Fibroblast of lung (primary cell): ENCODE measurements at regions not wholly inside any gene's neighbourhood (a gene's known extent, or its start where the extent isn't known, plus 50 kb on each side); places are given as distances from the start of the nearest gene placed in this dataset.

Experiments used
- DNase-seq, 2 donors: peaks; one replicate each; pipeline versions ENCODE4 v3.0.0 to v3.0.0-alpha.2; 2010; ENCODE audit warnings: low read depth in 2 of 2
- H2AFZ ChIP-seq: 2 replicates; pipeline ENCODE4 v1.5.1; 2012; ENCODE audit warnings: low read length, control low read depth, inconsistent platforms
- H3K27ac ChIP-seq: 2 replicates; pipeline ENCODE4 v1.5.1; 2011; ENCODE audit warnings: low read length, control low read depth; ENCODE audit not compliant: insufficient read depth
- H3K27me3 ChIP-seq: 2 replicates; pipeline ENCODE4 v1.5.1; 2011; ENCODE audit warnings: mild to moderate bottlenecking, low read length; ENCODE audit not compliant: control insufficient read depth, insufficient read depth
- H3K36me3 ChIP-seq: 2 replicates; pipeline ENCODE4 v1.5.1; 2011; ENCODE audit warnings: low read length; ENCODE audit not compliant: control insufficient read depth, insufficient read depth
- H3K4me1 ChIP-seq: 2 replicates; pipeline ENCODE4 v1.5.1; 2011; ENCODE audit warnings: low read length; ENCODE audit not compliant: control insufficient read depth, insufficient read depth; ENCODE audit errors: extremely low read depth
- H3K4me2 ChIP-seq: 2 replicates; pipeline ENCODE4 v1.5.1; 2011; ENCODE audit warnings: low read length, control low read depth; ENCODE audit not compliant: insufficient read depth; ENCODE audit errors: extremely low read depth
- H3K4me3 ChIP-seq, 4 experiments: fragments of 200-600 bp in 1 of 4; sonication (generic) in 1 of 4; replicated peaks in 1 of 4; 2 replicates each; pipeline ENCODE4 v1.5.1; 2011 to 2016; ENCODE audit warnings: low read length in 4 of 4, low read depth in 3 of 4, mild to moderate bottlenecking in 3 of 4, control low read depth in 2 of 4, inconsistent platforms in 1 of 4, mixed read lengths in 1 of 4; ENCODE audit not compliant: insufficient read depth in 1 of 4; ENCODE audit errors: control extremely low read depth in 1 of 4
- H3K79me2 ChIP-seq: 2 replicates; pipeline ENCODE4 v1.5.1; 2012; ENCODE audit warnings: mild to moderate bottlenecking, low read length, inconsistent platforms; ENCODE audit not compliant: control insufficient read depth, insufficient read depth
- H3K9ac ChIP-seq: 2 replicates; pipeline ENCODE4 v1.5.1; 2011; ENCODE audit warnings: mild to moderate bottlenecking, low read length, control low read depth; ENCODE audit not compliant: insufficient read depth
- H3K9me3 ChIP-seq: 2 replicates; pipeline ENCODE4 v1.5.1; 2012; ENCODE audit warnings: low read depth, low read length; ENCODE audit not compliant: control insufficient read depth, insufficient read depth
- H4K20me1 ChIP-seq: 2 replicates; pipeline ENCODE4 v1.5.1; 2011; ENCODE audit warnings: low read length; ENCODE audit not compliant: control insufficient read depth, insufficient read depth; ENCODE audit errors: extremely low read depth
- CTCF ChIP-seq, 2 donors: IDR thresholded peaks in 1 of 2; conservative IDR thresholded peaks in 1 of 2; 1 replicate in 1 of 2; 2 replicates in 1 of 2; pipeline ENCODE4 v1.5.1; 2011 to 2012; ENCODE audit warnings: low read length in 2 of 2, control low read depth in 1 of 2, inconsistent platforms in 1 of 2, low read depth in 1 of 2, mild to moderate bottlenecking in 1 of 2
- EZH2 ChIP-seq: IDR thresholded peaks from 2 replicates; pipeline ENCODE4 v1.5.1; 2012; ENCODE audit warnings: low read length, control low read depth, mild to moderate bottlenecking; ENCODE audit errors: missing control alignments

GRCh38 chr17:63379636-63380035, 66.5 kb downstream of the CYB561 start:
- no peak for DNase-seq
- no peaks in the 10 kb centered on the region for H4K20me1 ChIP-seq
- no peaks in the 10 kb centered on the region for H3K36me3 ChIP-seq
- no peaks in the 10 kb centered on the region for H3K27me3 ChIP-seq
- H2AFZ ChIP-seq = no peak overlapping the region
- no peak overlapping the region for H3K4me2 ChIP-seq
- peaks cover 14% of the 10 kb centered on the region for H3K4me1 ChIP-seq
- H3K9ac ChIP-seq = no peak overlapping the region
- no peak overlapping the region for H3K27ac ChIP-seq
- H3K9me3 ChIP-seq = no peaks in the 10 kb centered on the region
- no peak overlapping the region for H3K4me3 ChIP-seq
- TF ChIP-seq EZH2 = no peak
- no peak for TF ChIP-seq CTCF (conservative IDR thresholded peaks at IDR 0.05 in 1 of 2, IDR thresholded peaks at IDR 0.05 in 1 of 2; ENCODE audit: low read depth in 1 of 2, low read length in 2 of 2)
- no peaks in the 10 kb centered on the region for H3K79me2 ChIP-seq

DNA sequence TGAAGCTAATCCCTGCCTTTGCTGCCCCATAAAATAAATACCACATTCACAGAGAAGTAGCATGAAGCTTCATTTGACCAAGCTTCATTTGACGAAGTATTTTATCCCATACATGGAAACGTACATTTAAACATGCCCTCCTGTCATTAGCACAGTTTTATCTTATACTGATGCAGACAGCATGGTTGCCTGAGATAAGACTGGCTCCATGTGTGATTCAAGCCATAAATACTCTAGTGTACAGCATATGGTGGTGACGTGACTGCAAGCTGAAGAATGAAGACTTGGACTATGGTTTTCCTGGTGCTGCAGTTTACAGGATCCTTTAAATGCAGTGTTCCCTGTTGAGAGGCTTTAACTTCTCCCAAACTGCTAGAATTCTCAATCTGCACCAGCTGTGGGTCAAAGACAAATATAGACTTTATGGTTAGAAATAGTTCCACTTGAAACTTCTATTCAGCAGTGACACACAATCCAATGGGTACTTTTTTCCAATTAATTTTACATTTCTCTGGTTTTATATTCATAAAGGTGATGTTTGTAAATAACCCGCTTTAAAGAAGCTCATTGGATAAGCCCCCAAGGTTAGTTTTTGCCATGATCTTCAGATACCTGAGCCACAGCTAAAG, 64.9 kb downstream of the CYB561 start:
- Histone ChIP-seq H3K4me1 (peaks cover 14% of the 10 kb centered on the region), H3K27ac (no peak overlapping the region), H4K20me1 (no peaks in the 10 kb centered on the region), H3K9me3 (no peaks in the 10 kb centered on the region), H3K27me3 (no peaks in the 10 kb centered on the region), H3K4me2 (no peak overlapping the region), H3K79me2 (no peaks in the 10 kb centered on the region), H3K9ac (no peak overlapping the region), H3K4me3 (no peak overlapping the region), H2AFZ (no peak overlapping the region), H3K36me3 (no peaks in the 10 kb centered on the region)
- DNase-seq = peak; percentile 56 to 64
- TF ChIP-seq EZH2 (no peak), CTCF (conservative IDR thresholded peaks at IDR 0.05 in 1 of 2, IDR thresholded peaks at IDR 0.05 in 1 of 2; ENCODE audit: low read depth in 1 of 2, low read length in 2 of 2) (no peak)

- H3K27ac ChIP-seq = no peak overlapping the region
- H3K36me3 ChIP-seq = no peaks in the 10 kb centered on the region
- H2AFZ ChIP-seq = no peak overlapping the region
- H3K9me3 ChIP-seq = no peaks in the 10 kb centered on the region
- H3K4me1 ChIP-seq = peaks cover 14% of the 10 kb centered on the region
- DNase-seq = peak in 1 of 2 donors; percentile 44
- H3K27me3 ChIP-seq = no peaks in the 10 kb centered on the region
- H3K4me2 ChIP-seq = peak overlapping the region; percentile 10
- no peaks in the 10 kb centered on the region for H3K79me2 ChIP-seq
- no peaks in the 10 kb centered on the region for H4K20me1 ChIP-seq
- no peak overlapping the region for H3K4me3 ChIP-seq
- TF ChIP-seq EZH2 = no peak
- no peak for TF ChIP-seq CTCF (conservative IDR thresholded peaks at IDR 0.05 in 1 of 2, IDR thresholded peaks at IDR 0.05 in 1 of 2; ENCODE audit: low read depth in 1 of 2, low read length in 2 of 2)
- H3K9ac ChIP-seq = no peak overlapping the region
These were observed 64.0 kb downstream of the CYB561 start for GRCh38 chr17:63382136-63382535.
